ENCODE measurements at regions not wholly inside any gene's neighbourhood (a gene's known extent, or its start where the extent isn't known, plus 50 kb on each side); places are given as distances from the start of the nearest gene placed in this dataset.

DNA sequence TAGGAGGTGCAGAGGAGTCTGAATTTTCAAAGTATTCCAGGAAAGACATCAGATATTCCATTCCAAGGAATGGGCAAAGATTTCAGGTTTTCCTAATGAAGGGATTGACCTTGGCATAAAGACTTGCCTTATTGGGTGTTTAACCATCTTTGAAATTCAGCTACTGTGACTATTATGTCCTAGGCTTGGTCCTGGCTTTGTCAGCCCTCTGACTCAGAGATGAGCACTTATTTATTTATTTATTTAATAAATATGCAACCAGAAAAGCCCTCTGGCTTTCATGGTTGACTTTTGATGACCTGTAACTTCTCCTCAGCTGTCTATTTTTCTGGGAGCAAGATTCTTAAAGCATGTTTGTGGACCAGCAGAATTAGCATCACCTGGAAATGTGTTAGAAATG, 455.1 kb downstream of the KIF2B start:
- TF ChIP-seq, protein P1, sequence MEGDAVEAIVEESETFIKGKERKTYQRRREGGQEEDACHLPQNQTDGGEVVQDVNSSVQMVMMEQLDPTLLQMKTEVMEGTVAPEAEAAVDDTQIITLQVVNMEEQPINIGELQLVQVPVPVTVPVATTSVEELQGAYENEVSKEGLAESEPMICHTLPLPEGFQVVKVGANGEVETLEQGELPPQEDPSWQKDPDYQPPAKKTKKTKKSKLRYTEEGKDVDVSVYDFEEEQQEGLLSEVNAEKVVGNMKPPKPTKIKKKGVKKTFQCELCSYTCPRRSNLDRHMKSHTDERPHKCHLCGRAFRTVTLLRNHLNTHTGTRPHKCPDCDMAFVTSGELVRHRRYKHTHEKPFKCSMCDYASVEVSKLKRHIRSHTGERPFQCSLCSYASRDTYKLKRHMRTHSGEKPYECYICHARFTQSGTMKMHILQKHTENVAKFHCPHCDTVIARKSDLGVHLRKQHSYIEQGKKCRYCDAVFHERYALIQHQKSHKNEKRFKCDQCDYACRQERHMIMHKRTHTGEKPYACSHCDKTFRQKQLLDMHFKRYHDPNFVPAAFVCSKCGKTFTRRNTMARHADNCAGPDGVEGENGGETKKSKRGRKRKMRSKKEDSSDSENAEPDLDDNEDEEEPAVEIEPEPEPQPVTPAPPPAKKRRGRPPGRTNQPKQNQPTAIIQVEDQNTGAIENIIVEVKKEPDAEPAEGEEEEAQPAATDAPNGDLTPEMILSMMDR (IDR thresholded peaks at IDR 0.05), result no peak
- TF ChIP-seq EP300 (IDR thresholded peaks at IDR 0.05) (no peak), POLR2AphosphoS5 (IDR thresholded peaks at IDR 0.05) (no peak), POLR2A (IDR thresholded peaks at IDR 0.05) (no peak)

Measured in stomach (tissue), 4 donors.